ENCODE measurements at regions not wholly inside any gene's neighbourhood (a gene's known extent, or its start where the extent isn't known, plus 50 kb on each side); places are given as distances from the start of the nearest gene placed in this dataset.

- Histone ChIP-seq H4K20me1 (ENCODE audit: insufficient read depth, low read length) (no peaks in the 10 kb centered on the region), H3K27ac (ENCODE audit: low read length) (no peak overlapping the region), H2AFZ (ENCODE audit: low read depth, low read length) (no peak overlapping the region), H3K4me3 (ENCODE audit: low read length) (no peak overlapping the region), H3K79me2 (ENCODE audit: low read length) (no peaks in the 10 kb centered on the region), H3K27me3 (ENCODE audit: low read depth, low read length) (no peaks in the 10 kb centered on the region), H3K9me3 (ENCODE audit: insufficient read depth, low read length) (no peaks in the 10 kb centered on the region), H3K4me1 (ENCODE audit: low read length) (peaks cover 8% of the 10 kb centered on the region), H3K4me2 (ENCODE audit: low read length) (no peak overlapping the region), H3K9ac (ENCODE audit: low read length) (no peak overlapping the region), H3K36me3 (replicated peaks; ENCODE audit: low read depth, low read length) (no peaks in the 10 kb centered on the region)
- no peak for TF ChIP-seq CTCF (IDR thresholded peaks at IDR 0.05; ENCODE audit: low read depth, low read length)
Measured at GRCh38 chr12:89817501-89818226, 109.0 kb upstream of the ATP2B1 start.

- no peak overlapping the region for H2AFZ ChIP-seq (ENCODE audit: low read depth, low read length)
- no peaks in the 10 kb centered on the region for H3K36me3 ChIP-seq (replicated peaks; ENCODE audit: low read depth, low read length)
- no peak overlapping the region for H3K4me3 ChIP-seq (ENCODE audit: low read length)
- no peaks in the 10 kb centered on the region for H3K9me3 ChIP-seq (ENCODE audit: insufficient read depth, low read length)
- H3K27ac ChIP-seq (ENCODE audit: low read length), result no peak overlapping the region
- no peaks in the 10 kb centered on the region for H3K4me1 ChIP-seq (ENCODE audit: low read length)
- TF ChIP-seq EZH2phosphoT487 (IDR thresholded peaks at IDR 0.05; ENCODE audit: low read depth), result no peak
- no peak for TF ChIP-seq CTCF (IDR thresholded peaks at IDR 0.05; ENCODE audit: low read depth, low read length)
- H3K79me2 ChIP-seq (ENCODE audit: low read length), result no peaks in the 10 kb centered on the region
- H3K4me2 ChIP-seq (ENCODE audit: low read length), result no peak overlapping the region
- no peaks in the 10 kb centered on the region for H3K27me3 ChIP-seq (ENCODE audit: low read depth, low read length)
- no peak overlapping the region for H3K9ac ChIP-seq (ENCODE audit: low read length)
- no peaks in the 10 kb centered on the region for H4K20me1 ChIP-seq (ENCODE audit: insufficient read depth, low read length)
Measured at GRCh38 chr12:89815225-89815624, 106.6 kb upstream of the ATP2B1 start.

GRCh38 chr12:89803412-89803811 lies 94.8 kb upstream of the ATP2B1 start:
- no peak overlapping the region for H3K9ac ChIP-seq (ENCODE audit: low read length)
- H3K4me2 ChIP-seq (ENCODE audit: low read length), result no peak overlapping the region
- H3K4me3 ChIP-seq (ENCODE audit: low read length), result no peak overlapping the region
- no peaks in the 10 kb centered on the region for H4K20me1 ChIP-seq (ENCODE audit: insufficient read depth, low read length)
- H3K27ac ChIP-seq (ENCODE audit: low read length), result no peak overlapping the region
- H3K9me3 ChIP-seq (ENCODE audit: insufficient read depth, low read length), result no peaks in the 10 kb centered on the region
- H3K36me3 ChIP-seq (replicated peaks; ENCODE audit: low read depth, low read length), result no peaks in the 10 kb centered on the region
- H3K4me1 ChIP-seq (ENCODE audit: low read length), result peaks cover 16% of the 10 kb centered on the region
- H3K27me3 ChIP-seq (ENCODE audit: low read depth, low read length), result no peaks in the 10 kb centered on the region
- TF ChIP-seq CTCF (IDR thresholded peaks at IDR 0.05; ENCODE audit: low read depth, low read length), result no peak
- TF ChIP-seq EZH2phosphoT487 (IDR thresholded peaks at IDR 0.05; ENCODE audit: low read depth), result no peak
- H3K79me2 ChIP-seq (ENCODE audit: low read length), result no peaks in the 10 kb centered on the region
- no peak overlapping the region for H2AFZ ChIP-seq (ENCODE audit: low read depth, low read length)

- Histone ChIP-seq H3K36me3 (replicated peaks; ENCODE audit: low read depth, low read length) (no peaks in the 10 kb centered on the region), H3K4me3 (ENCODE audit: low read length) (no peak overlapping the region), H4K20me1 (ENCODE audit: insufficient read depth, low read length) (no peaks in the 10 kb centered on the region), H3K27ac (ENCODE audit: low read length) (no peak overlapping the region), H3K79me2 (ENCODE audit: low read length) (no peaks in the 10 kb centered on the region), H3K4me1 (ENCODE audit: low read length) (peaks cover 16% of the 10 kb centered on the region), H2AFZ (ENCODE audit: low read depth, low read length) (no peak overlapping the region), H3K4me2 (ENCODE audit: low read length) (no peak overlapping the region), H3K9me3 (ENCODE audit: insufficient read depth, low read length) (no peaks in the 10 kb centered on the region), H3K9ac (ENCODE audit: low read length) (no peak overlapping the region), H3K27me3 (ENCODE audit: low read depth, low read length) (no peaks in the 10 kb centered on the region)
- TF ChIP-seq CTCF (IDR thresholded peaks at IDR 0.05; ENCODE audit: low read depth, low read length), result no peak
Measured at GRCh38 chr12:89801284-89801683, 92.6 kb upstream of the ATP2B1 start.
